ENCODE measurements at regions not wholly inside any gene's neighbourhood (a gene's known extent, or its start where the extent isn't known, plus 50 kb on each side); places are given as distances from the start of the nearest gene placed in this dataset.

DNA sequence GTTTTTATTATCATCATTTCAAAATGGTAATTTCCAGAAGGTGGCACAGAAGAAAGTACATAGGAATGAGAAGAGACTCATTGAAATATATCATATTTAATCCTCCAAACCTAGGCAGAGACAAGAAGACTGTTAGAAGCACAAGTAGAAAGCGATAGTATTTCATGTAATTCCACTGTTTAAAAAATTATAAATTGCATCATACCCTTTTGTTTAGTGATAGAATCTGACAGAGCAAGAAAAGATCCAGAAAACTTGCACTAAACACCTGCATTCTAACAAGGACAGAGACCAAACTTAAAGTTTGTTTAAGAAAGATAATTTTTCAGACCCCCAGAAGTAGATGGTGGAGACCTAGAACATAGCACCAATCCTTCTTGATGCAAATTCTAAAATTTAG, 56.9 kb upstream of the CD96 start:
- Histone ChIP-seq H3K36me3 (ENCODE audit: control insufficient read depth, insufficient read depth, low read length) (no peaks in the 10 kb centered on the region), H3K9ac (ENCODE audit: low read length) (no peak overlapping the region), H3K27me3 (ENCODE audit: control insufficient read depth, insufficient read depth, low read length) (no peaks in the 10 kb centered on the region), H3K4me1 (ENCODE audit: control insufficient read depth, insufficient read depth, low read length) (no peaks in the 10 kb centered on the region), H3K9me3 (ENCODE audit: control insufficient read depth, low read length) (no peaks in the 10 kb centered on the region), H3K4me3 (ENCODE audit: low read length) (no peak overlapping the region)

Measured in mucosa of stomach (tissue), 1 donor.